Myocyte (in vitro differentiated cells): ENCODE measurements at regions not wholly inside any gene's neighbourhood (a gene's known extent, or its start where the extent isn't known, plus 50 kb on each side); places are given as distances from the start of the nearest gene placed in this dataset.
"Not testable (repeated sequence)": the region's sequence is repeated elsewhere in the genome, so short reads cannot be mapped to it uniquely, and the experiment has no call there.

Source experiments
- DNase-seq: peaks from one replicate; pipeline ENCODE4 v3.0.0-alpha.2; 2012; ENCODE audit warnings: low read depth

- DNase-seq: no peak
These were observed 81.4 kb downstream of the ALOX5AP start for GRCh38 chr13:30816736-30817135.

- peak; percentile 67 for DNase-seq
These were observed 83.1 kb downstream of the ALOX5AP start for GRCh38 chr13:30818323-30818960.

- DNase-seq: peak; percentile 69
These were observed 84.0 kb downstream of the ALOX5AP start for GRCh38 chr13:30819136-30819888.

- DNase-seq: no peak
These were observed 84.7 kb upstream of the MEDAG start for GRCh38 chr13:30821421-30821820.

- no peak for DNase-seq
These were observed 81.4 kb upstream of the MEDAG start for GRCh38 chr13:30824651-30825050.

- no peak for DNase-seq
These were observed 79.0 kb upstream of the MEDAG start for GRCh38 chr13:30826911-30827577.

GRCh38 chr13:30827578-30827925 lies 78.5 kb upstream of the MEDAG start:
- DNase-seq: no peak

- DNase-seq: peak; percentile 91
These were observed 76.8 kb upstream of the MEDAG start for GRCh38 chr13:30829145-30829832.

- peak; percentile 89 for DNase-seq
These were observed 76.0 kb upstream of the MEDAG start for GRCh38 chr13:30829833-30830637.

- no peak for DNase-seq
These were observed 75.5 kb upstream of the MEDAG start for GRCh38 chr13:30830638-30830965.

GRCh38 chr13:30831515-30831914 lies 74.6 kb upstream of the MEDAG start:
- no peak for DNase-seq

- DNase-seq: no peak
These were observed 73.7 kb upstream of the MEDAG start for GRCh38 chr13:30832377-30832776.

- peak; percentile 38 for DNase-seq
These were observed 73.2 kb upstream of the MEDAG start for GRCh38 chr13:30832845-30833332.

- no peak for DNase-seq
These were observed 70.6 kb upstream of the MEDAG start for GRCh38 chr13:30835442-30835841.

GRCh38 chr13:30837227-30838159 lies 68.6 kb upstream of the MEDAG start:
- no peak for DNase-seq

- DNase-seq: not testable (repeated sequence)
These were observed 66.4 kb upstream of the MEDAG start for GRCh38 chr13:30839636-30840035.

GRCh38 chr13:30840515-30840914 lies 65.6 kb upstream of the MEDAG start:
- DNase-seq: no peak

GRCh38 chr13:30841154-30841553 lies 64.9 kb upstream of the MEDAG start:
- no peak for DNase-seq

- no peak for DNase-seq
These were observed 62.5 kb upstream of the MEDAG start for GRCh38 chr13:30843548-30843947.
